RPMI7951 (cell line): ENCODE measurements at regions not wholly inside any gene's neighbourhood (a gene's known extent, or its start where the extent isn't known, plus 50 kb on each side); places are given as distances from the start of the nearest gene placed in this dataset.
A peak's percentile ranks its signal among the peaks of the same experiment; 100 is the strongest.

ENCODE experiments used
- DNase-seq: peaks from one replicate; pipeline ENCODE4 v3.0.0-alpha.2; 2012; ENCODE audit warnings: low read depth

DNA sequence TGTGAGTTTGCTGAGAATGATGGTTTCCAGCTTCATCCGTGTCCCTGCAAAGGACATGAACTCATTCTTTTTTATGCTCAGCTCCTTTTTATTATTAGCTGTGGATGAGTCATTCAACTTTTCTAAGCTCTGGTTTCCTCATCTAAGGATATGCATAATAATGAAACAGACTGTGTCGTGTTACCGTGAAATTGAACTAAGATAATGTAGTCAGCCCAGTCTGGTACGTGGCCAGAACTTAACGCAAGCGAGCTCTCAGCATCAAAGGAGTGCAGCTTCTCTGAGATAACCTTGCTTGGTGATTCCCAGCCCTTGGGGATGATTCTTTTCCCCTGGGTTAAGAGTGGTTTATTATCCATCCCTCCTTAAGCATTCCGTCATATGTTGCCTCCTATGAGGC, 454.3 kb upstream of the EEF2KMT start:
- DNase-seq, result peak; percentile 10

DNA sequence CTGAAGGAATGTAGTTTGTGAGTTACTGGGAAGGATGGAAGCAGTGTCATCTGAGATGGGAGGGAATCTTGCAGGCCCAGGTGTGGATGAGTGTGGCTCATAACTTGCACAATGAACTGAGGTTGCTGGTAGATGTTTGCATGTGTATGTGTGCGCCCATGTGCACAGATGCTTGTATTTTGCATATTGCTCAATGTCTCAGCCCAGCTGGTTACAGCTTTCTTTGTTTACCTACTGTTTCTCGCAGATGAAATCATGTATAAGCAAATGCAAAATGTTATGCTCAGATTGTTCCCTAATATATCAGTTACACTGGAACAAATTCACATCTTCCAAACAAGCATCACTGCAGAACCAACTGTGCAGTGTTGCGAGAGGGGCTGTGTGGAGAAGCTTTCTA, 452.2 kb upstream of the EEF2KMT start:
- DNase-seq, result no peak

DNA sequence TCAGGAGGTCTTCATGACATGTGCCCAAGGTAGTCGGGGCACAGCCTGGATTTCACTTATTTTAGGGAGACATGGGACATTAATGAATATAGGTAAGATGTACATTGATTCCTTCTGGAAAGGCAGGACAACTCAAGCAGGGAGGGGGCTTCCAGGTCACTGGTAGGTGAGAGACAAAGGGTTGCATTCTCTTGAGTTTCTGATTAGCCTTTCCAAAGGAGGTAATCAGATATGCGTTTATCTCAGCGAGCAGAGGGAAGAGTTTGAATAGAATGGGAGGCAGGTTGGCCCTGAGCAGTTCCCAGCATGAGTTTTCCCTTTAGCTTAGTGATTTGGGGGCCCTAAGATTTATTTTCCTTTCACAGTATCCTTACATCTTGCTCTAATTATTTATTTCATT, 443.8 kb upstream of the EEF2KMT start:
- no peak for DNase-seq

DNA sequence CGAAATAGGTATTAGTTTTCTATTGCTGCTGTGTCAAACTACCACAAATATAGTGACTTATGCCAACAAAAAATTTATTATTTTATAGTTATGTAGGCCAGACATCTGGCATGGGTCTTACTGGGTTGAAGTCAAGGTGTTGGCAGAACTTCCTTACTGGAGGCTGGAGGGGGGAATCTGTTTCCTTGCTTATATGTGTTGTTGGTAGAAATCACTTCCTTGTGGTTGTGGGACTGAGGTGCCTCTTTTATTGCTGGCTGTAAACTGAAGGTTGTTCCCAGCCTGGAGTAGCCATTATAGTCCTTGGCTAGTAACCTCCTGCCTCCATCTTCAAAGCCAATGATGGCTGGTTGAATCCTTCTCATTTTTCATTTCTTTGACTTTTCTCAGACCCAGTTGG, 439.8 kb upstream of the EEF2KMT start:
- no peak for DNase-seq

DNA sequence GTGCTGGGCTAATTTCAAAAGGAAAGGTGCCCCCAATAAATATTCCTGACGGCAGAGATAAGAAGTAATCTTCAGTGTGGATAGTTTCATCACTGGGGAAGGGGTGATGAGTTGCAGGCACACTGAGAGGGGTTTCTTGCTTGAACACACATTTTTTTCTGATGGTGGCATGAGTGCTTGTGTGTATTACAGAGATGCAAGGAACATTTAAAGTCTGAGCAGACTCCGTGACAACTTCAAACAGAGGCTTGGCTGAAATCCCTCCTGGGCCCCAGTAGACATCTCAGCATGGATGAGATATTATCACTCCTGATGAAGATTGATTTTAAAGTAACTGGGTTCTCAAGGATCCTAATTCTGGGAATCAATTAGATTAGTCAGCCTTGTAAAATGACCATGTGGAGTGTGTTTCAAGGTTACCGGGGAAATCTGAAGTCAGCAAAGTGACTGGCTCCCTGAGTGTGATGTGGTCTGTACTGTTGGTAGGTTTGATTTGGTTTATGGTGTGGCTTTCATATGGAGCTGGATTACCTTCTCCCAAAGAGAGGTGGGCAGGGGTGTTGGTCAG, 435.8 kb upstream of the EEF2KMT start:
- DNase-seq, result no peak

DNA sequence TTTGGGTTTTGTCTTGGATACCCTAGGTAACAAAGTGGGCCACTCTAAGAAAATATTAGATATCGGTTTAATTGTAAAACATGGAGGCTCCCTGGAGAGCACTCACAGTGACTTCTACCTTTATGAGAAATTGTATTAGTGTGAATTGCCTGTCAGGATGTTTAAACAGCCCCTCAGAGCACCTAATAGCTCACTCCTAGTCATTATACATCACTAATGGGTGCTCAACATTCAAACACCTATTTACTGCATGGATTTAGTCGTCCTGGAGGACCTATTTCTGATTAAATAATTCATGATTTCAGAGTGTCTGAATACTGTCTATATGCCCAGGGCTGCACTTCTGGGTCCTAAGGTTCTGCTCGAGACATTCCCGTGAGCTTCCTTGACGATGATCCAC, 430.2 kb upstream of the EEF2KMT start:
- no peak for DNase-seq

DNA sequence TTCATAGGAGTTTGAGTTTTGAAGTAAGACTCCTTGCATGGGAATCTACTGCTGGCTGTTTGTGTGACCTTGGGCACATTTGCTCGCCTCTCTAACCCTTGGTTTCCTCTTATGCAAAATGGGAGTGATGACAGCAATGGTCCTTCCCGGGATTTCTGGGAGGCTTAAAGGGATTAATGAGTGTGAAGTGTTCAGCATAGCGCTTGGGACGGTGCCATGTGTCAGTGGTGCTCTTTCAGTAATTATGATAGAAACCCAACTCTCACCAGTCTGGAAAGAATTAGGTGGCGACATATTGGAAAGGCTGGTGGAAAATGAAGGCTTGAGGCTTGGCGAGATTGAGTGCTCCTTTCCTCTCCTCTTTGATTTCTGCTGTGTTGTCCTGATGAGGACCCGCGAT, 429.2 kb upstream of the EEF2KMT start:
- no peak for DNase-seq

DNA sequence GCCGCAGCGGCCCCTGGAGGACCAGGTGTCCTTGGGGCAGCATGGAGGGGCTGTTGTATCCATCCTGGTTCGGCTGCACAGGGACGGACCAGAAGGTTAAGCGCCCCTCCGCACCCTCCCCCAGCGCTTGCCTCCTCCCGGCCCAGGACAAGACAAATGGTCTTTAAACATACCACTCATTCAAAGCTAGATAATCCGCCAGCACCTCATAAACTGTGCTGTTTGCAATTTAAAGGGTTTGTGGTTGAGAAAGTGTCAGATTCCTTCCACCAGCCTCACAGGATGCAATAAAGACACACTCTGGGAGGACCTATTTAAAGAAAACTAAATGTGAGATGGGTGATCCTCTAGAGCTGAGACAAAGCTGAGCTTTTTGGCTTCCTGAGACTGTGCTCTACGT, 426.2 kb upstream of the EEF2KMT start:
- DNase-seq, result no peak

DNA sequence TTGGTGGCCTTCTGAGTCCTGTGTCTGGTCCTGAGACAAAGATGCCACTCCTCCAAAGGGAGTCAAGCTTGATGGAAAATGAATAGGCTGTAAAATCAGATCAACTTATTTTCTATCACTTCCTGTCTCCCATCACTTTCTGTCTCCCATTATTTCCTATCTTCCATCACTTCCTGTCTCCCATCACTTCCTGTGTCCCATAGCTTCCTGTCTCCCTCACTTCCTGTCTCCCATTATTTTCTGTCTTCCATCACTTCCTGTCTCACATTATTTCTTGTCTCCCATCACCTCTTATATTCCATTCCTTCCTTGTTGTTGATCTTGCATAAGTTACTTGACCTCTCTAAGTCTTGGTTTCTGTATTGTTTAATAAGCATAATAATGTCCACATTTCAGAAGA, 418.5 kb upstream of the EEF2KMT start:
- no peak for DNase-seq

DNA sequence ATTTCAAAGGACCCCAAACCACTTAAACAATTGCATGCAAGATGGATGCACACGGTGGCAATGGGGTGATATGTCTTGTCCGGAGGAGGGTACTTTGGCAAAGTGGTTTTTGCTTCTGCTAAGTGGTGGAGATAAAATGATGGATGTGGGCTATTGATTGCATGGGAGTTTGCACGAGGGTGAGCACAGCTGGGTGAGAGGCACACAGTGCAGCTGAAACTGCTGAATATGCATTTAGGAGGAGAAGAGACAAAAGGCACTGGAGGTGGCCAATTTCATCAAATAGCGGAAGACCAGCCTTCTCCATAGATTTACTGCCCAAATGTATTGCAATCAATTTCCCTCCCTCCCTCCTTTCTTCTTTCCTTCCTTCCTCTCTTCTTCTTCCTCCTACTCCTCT, 414.4 kb upstream of the EEF2KMT start:
- no peak for DNase-seq

DNA sequence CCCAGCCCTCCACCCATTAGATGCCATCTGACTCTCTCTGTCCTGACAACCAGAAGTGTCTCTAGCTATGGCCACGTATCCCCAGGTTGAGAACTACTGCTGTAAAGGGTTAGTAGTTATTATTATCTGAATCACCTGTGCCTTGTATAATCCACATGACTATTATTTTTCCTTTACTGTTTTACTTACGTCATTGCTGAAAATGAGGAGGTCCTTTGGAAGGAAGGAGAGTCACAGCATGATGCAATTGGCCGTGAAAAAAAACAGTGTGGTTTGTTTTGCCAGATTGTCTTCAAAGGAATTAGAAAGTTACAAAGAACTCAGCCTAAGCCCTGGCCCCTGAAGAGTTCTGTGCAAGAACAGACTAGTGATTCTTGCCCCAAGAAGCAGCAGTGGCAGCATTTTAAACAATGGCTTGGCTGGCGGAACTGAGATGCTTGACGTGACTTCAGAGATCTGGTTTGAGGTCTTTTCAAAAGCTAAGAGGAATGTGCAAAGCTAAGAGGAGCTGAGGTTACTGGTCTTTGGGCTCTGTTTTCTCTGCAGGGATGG, 413.3 kb upstream of the EEF2KMT start:
- DNase-seq, result no peak

DNA sequence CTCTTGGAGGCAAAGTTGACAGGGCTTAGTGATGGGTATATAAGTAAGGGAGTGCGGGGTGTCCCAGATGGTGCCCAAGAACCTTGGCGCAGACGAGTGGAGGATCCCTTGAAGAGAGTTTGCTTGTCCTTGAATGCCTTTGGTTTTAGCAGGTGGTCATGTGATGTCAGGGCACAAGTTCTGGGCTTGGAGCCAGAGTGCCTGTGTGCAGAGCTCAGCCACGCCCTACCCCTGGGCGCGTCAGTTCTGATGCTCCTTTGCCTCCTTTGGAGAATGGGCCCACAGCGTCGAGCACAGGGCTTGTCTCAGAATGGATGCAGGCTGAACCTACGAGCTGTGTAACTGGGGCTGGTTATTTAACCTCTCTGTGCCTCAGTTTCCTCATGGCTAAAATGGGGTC, 412.2 kb upstream of the EEF2KMT start:
- DNase-seq, result no peak

DNA sequence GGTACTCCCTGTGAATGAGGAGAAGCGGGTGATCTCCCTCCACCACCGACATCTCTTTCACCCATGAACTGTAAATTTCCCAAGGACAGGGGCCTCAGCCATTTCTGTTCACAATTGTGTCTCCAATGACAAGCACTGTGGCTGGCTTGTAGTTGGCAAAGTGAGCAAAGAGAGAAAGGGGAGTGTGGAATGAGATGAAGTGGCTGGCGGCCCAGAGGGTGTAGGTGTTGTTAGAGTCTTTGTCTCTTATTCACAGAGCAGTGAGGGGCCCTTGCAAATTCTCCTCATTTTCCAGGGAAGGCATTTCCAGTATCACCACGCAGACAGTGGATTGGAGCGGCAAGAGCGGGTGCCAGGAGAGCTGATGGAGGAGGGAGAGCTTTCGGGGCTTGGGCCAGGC, 411.7 kb upstream of the EEF2KMT start:
- DNase-seq, result no peak

DNA sequence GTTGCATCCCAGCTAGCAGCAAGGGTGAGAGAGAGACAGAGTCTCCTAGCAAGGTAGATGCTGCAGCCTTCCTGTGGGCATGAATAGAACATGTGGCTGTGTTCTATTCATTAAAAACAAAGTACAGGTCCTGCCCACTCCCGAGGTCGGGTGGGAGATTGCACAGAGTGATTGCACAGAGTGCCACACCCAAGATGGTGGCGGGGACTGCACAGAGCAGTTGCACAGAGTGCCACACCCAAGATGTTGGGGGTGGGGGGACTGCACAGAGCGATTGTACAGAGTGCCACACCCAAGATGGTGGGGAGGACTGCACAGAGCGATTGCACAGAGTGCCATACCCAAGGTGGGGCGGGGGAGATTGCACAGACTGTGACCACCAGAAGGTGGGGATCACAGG, 410.8 kb upstream of the EEF2KMT start:
- no peak for DNase-seq

DNA sequence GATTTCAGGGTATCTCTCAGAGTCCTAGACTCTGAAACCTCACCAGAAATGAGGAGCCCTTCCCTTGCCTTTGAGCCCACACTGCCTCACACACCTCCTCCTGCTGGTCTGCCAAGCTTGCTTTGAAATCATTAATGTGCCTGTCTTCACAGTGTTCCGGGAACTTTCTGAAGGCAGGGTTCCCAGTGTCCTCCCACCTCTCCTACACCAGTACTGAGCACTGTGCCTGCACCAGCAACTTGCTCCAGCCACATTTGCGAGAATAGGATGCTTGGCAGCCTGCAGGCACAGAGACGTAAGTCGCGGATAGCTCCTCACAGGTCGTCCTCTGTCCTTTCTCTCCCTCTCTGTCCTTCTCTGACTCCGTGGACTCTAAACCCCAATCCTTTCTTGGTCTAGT, 408.4 kb upstream of the EEF2KMT start:
- no peak for DNase-seq

DNA sequence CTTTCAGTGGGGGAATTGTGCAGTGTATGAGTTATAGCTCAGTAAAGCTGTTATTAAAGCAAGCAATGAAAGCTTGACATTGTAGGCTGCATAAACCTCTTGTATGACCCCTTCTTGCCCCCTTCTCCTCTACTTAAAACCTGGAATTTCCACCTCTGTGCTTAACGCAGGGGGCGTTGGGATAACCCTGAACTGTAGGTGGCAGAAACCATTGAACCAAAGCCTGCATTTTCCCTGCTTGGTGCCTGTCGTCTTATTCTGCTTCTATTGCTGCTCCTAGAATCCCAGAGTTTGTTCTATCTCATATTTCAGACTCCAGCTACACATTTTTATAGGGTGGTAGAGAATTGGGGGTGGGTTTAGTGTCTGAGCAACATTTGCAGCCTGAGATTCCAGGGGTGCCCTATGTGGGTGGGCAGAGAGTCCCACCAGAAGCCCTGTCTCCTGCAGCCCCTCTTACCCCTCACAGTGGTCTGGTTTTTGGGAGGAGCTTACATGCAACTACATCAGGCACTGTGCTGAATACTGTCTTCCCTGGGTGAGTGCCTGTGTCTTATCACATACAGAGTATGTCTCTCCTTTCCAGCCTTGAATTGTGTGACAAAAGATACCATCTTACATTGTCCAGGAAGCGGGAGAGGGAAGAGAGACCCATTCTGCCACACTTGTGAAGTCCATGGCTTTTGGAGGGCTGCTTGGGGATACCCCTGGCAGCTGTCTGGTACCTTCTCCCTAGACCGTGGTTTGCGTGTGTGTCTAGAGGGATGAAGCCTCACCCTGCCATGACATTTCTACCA, 407.7 kb upstream of the EEF2KMT start:
- no peak for DNase-seq

DNA sequence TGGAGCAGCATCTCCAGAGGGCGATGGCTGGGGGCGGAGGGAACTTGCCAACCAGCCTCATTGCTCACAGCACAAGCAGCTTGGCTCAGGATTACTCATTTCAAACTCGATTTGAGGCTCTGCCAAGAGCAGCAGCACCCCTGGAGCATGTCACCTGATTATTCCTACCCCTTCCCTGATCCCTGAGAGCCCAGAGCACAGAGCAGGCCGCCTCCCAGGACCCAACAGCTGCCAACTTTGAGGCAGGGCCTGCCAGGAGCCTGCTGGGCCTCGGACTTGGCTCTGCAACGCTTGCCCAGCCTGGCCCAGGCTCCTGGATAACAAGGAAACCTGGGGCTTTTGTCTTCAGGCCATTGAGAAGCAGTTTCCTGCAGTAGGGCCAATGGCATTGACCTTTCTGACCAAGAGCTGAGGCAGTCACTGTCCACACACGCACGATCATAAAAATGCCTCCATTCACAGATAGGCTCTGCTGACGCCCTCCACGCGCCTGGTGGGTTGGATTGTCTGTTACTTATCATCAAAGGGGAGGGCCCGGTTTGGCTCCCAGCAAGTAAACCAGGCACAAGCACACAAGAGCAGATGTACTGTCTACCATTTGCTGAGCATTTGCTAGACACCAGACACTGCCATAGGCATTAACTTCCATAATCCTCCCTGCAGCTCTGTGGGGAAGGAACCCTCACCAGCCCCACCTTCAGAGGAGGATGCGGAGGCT, 406.6 kb upstream of the EEF2KMT start:
- peak; percentile 18 for DNase-seq

DNA sequence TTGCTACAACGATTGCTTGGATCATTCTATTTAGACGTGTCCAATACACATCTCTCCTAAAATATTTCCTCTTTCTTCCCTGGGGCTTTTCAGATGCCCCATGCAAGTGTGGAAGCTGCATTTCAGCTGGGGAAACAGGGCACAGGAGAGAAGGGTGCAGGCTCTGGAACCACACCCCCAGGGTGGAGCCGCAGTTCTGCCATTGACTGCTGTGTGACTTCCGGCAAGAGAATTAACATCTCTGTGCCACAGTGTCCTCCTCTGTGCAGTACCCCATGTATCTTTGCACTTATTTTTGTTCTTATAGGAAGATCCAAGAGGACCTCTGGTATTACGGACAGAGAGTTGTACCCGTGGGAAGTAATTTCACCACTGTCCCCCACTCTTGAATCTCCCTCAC, 405.3 kb upstream of the EEF2KMT start:
- no peak for DNase-seq

DNA sequence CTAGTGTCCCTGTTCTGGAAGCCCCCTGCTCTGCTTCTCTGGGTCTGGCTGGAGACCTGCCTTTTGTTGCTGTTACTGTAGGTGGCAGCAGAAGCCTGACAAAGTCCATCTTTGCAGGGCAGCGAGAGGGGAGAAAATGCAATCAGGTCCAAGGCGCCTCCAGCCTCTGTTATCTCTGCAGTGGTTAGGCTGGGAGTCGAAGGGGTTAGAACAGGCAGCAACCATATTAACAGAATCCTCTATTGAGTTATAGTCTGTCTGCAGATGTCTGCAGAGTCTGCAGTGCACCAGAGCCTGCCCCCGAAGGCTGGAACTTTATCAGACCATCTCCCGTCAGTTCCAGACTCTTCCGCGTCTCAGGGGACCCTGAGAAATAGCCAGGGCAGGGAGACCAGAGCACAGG, 404.9 kb upstream of the EEF2KMT start:
- peak; percentile 2 for DNase-seq

DNA sequence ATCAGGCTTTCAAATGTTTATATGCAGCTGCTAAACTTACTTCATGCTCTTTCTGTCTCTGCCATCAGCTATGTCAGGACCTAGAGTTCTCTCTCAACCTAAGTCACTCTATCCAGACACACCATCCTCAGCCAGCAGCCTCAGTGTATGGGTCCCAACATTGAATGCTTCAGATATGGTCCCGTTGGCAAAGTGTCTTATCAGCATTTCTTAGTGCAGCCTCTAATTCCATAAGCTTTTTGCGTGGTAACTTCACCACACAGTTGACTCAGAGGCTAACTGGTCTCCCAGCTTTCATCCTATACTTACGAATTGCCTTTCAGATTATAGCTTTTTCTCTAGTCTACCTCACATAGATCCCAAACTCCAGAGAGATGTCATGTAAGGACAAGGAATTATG, 402.9 kb upstream of the EEF2KMT start:
- no peak for DNase-seq

DNA sequence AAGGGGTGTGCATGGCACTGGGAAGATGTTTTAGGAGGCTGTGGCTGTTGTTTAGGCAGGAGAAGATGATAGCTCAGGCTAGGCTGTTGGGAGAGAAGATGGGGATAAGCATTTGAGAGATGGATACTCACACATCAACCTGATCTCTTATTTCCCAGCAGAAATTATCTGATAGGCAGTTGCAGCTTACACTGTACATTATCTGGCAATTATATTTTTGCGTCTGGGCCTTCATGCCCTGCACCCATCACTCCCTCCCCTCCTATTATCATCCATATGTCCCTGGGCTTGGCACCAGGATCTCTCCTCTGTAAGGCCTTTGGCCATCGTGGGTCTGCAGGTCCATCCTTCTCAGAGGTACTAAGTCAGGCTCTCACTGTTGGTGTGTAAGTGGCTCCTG, 401.0 kb upstream of the EEF2KMT start:
- DNase-seq, result no peak

DNA sequence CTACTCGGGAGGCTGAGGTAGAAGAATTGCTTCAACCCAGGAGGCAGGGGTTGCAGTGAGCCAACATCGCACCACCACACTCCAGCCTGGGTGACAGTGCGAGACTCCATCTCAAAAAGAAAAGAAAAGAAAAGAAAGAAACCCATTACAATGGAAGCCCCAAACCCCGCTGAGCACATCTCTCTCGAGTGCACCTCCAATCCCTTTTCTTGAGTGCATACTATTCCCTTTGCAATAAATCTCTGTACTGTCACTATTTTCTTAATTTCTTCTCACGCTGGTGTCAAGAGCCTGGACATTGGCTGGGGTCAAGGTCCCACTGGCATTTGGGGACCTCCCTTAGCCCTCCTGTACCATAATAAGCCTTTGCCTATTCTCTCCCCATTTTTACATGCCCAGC, 398.4 kb upstream of the EEF2KMT start:
- DNase-seq, result no peak

DNA sequence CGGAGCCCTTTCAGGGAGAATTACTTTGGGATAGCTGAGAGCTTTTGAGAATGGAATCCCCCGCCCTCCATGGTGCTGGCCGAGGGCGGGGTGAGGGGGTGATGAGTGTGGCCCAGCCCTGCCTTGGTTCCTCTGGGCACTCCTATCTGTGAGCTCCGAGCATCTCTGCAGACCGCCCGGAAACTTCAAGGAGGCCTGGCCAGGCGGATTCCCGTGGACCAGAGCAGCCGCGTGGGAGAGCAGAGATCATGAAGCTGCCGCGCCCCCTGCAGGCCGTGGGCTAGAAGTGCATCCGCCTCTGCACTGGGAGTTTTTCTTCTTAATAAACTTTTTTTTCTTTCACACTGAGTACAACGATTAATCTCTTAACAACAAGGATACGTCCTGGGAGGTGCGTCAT, 392.9 kb upstream of the EEF2KMT start:
- DNase-seq, result no peak
